GM12873 (cell line): ENCODE measurements at regions not wholly inside any gene's neighbourhood (a gene's known extent, or its start where the extent isn't known, plus 50 kb on each side); places are given as distances from the start of the nearest gene placed in this dataset.

Experiments used
- CTCF ChIP-seq: IDR thresholded peaks from 2 replicates; pipeline ENCODE4 v1.5.1; 2012; ENCODE audit warnings: low read depth, mild to moderate bottlenecking, moderate library complexity, low read length, control low read depth; ENCODE audit not compliant: insufficient read depth; ENCODE audit errors: missing control alignments

- TF ChIP-seq CTCF: no peak
Observed at GRCh38 chrX:83588409-83588808, 80.3 kb downstream of the POU3F4 start.

GRCh38 chrX:83593634-83594294 lies 85.7 kb downstream of the POU3F4 start:
- no peak for TF ChIP-seq CTCF

- TF ChIP-seq CTCF: no peak
Observed at GRCh38 chrX:83630662-83631061, 122.6 kb downstream of the POU3F4 start.

GRCh38 chrX:83658731-83659130 lies 150.6 kb downstream of the POU3F4 start:
- peak; percentile 72 for TF ChIP-seq CTCF
